ENCODE measurements at regions not wholly inside any gene's neighbourhood (a gene's known extent, or its start where the extent isn't known, plus 50 kb on each side); places are given as distances from the start of the nearest gene placed in this dataset.

DNA sequence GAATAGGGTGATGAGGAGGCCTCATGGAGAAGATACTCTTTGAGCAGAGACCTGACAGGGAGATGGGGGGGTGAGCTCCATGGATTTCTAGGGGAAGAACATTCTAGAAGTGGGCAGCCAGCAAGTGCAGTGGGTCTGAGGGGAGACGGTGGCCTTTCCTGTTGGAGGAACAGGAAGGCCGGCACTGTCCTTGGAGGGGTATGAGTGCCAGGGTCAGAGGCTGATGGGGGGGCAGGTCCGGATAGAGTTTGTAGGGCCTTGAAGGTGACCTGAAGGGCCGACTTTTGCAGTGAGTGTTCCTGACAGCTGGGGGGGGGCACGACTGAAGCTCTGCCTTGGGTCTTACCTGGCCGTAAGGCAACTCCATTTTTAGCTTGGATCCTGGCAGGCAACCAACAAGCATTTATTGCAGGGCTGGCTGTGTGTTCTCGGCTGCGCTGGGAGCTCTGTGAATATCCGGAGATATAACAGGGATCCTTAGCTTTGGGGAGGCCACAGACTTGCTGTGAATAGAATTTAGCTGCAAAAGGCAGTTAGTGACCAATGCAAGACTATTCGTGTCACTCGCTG, 130.6 kb downstream of the MRPS6 start:
- TF ChIP-seq, protein P1, sequence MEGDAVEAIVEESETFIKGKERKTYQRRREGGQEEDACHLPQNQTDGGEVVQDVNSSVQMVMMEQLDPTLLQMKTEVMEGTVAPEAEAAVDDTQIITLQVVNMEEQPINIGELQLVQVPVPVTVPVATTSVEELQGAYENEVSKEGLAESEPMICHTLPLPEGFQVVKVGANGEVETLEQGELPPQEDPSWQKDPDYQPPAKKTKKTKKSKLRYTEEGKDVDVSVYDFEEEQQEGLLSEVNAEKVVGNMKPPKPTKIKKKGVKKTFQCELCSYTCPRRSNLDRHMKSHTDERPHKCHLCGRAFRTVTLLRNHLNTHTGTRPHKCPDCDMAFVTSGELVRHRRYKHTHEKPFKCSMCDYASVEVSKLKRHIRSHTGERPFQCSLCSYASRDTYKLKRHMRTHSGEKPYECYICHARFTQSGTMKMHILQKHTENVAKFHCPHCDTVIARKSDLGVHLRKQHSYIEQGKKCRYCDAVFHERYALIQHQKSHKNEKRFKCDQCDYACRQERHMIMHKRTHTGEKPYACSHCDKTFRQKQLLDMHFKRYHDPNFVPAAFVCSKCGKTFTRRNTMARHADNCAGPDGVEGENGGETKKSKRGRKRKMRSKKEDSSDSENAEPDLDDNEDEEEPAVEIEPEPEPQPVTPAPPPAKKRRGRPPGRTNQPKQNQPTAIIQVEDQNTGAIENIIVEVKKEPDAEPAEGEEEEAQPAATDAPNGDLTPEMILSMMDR (IDR thresholded peaks at IDR 0.05) = no peak
- no peak for TF ChIP-seq POLR2A (IDR thresholded peaks at IDR 0.05)
